ENCODE measurements at regions not wholly inside any gene's neighbourhood (a gene's known extent, or its start where the extent isn't known, plus 50 kb on each side); places are given as distances from the start of the nearest gene placed in this dataset.

DNA sequence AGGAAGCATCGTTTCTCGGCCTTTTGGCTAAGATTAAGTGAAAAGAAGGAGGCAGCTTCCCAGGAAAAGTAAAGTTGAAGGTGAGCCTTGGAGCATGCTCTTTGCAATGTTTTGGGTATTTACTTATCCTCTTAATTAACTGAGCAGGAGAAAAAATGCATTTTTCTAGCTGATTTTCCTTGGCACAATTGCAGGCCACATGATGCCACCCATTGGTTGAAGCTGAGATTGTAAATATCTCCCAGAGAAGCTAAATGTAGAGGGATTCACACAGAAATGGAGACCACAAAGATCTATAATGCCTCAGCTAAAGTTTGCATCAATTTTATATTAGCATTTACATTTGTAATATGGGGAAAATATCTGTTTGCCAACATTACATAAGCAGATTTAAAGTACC is 294.1 kb downstream of the KCNS3 start:
- DNase-seq: no peak

DNA sequence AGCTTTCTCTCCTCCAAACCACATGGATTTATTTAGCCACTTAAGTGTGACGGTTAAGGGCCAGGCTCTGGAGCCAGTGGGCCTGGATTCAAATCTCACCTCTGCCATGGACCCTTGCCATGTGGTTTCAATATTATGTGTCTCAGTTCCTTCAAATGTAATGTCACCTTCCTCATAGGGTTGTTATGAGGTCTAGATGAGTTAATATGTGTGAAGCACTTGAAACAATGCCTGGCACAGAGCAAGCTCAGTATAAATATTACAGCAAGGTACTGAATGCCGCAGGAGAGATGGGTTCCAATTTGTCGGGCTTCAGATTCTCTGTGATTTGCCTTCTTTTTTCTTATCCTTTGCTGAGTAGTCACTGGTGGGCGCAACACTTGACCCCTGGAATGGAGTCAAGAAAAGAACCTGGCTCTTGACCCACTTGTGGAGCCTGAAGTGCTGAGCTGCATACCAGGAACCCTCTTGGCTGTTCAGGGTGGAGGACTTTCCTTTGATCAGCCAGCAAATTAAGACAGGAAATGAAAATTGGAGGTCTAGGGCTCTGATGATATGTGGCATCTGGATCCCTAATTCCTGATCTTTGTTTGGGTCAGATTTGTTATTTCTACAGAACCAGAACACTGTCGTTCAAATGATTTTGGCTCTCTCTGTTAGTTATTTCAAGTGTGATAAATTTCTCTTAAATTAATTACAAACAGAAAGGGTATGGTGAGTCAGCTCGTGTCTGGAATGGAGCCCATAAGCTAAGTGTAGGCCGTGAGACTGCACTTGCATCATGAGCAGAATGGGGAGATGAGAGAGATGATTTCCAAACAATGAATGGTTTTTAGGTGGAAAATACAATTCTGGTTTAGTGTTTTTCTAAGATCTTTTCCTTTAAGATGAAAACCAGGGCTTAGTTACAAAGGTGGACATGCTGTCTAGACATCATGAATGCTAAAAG is 293.0 kb downstream of the KCNS3 start:
- DNase-seq: peak; percentile 10

DNA sequence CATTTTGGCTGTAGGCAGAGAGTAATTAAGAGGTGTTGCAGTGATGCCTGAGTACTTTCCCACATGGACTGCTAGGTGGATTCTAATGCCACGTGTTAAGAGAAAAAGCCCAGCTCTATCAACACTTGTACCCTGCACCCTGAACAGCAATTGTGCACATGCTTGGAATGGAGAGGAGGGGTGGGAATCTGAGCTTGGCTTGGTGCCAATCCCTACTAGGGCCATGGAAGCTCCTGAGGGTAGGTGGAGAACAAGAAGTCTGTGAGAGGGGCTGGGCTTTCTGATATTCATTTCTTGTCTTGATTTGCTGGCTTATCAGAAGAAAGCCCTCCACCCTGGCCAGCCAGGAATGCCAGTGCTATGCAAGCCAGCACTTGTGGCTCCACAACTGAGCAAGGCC is 292.2 kb downstream of the KCNS3 start:
- DNase-seq: no peak

DNA sequence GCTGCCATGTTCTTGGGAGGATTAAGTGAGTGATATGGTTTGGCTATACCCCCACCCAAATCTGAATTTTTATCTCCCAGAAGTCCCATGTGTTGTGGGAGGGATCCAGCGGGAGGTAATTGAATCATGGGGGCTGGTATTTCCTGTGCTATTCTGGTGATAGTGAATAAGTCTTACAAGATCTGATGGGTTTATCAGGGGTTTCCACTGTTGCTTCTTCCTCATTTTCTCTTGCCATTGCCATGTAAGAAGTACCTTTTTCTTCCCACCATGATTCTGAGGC is 291.4 kb downstream of the KCNS3 start:
- DNase-seq: no peak

DNA sequence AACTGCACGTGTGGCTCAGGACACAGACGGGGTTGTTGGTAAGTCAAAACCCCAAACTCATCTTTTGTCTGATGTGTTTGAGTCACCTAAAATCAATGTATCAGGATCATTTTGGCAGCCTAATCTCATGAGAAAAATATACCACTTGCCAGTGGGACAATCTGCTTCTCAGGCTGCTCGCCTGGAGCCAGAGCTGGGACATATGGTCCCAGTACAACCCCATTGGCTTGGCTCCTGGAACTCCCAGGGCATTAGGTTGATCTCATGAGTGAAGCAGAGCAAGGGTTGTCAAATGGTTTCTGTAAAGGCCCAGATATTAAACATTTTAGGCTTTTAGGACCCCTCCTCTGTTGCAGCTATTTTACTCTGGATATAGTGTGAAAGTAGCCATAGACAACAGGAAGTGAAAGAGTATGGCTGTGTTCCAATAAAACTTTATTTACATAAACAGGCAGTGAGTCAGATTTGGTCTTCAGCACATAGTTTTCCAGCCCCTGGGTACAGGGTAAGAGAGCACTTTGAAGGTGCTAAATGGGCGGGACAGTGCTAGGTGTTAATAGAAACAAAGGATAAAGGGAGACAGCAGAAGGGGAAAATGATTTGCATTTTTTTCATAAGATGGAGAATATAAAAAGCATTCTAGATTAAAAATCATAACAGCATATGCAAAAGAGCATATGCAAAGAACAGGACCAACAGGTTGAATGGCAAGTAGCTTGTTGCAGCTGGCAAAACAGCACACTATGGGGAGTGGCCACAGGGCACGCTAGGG is 290.8 kb downstream of the KCNS3 start:
- no peak for DNase-seq

DNA sequence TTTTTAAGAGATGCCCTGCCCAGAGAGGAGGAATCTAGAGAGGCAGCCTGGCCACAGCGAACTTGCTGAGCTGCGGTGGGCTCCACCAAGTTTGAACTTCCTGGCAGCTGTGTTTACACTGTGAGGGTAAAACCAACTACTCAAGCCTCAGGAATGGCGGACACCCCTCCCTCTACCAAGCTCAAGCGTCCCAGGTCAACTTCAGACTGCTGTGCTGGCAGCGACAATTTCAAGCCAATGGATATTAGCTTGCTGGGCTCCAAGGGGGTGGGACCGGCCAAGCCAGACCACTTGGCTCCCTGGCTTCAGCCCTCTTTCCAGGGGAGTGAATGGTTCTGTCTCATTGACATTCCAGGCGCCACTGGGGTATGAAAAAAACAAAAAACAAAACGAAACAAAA is 289.4 kb downstream of the KCNS3 start:
- DNase-seq: no peak

DNA sequence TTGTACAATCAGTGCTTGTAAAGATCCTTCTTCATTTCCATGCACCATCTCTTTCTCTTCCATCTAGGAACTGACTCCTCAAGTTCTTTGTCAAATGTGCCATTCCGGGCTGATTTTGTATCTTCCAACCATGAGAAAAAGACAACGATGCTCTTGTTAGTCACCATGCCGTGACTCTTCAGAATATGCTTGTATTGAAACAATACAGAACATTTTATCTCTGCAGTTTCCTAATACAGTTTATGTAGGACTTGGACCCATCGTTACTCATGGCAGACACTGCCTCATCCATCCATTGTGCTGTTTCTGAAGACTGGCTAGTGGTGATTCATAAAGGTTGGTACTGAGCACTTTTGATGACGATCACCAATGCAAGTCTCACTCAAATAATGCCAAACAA is 283.2 kb downstream of the KCNS3 start:
- no peak for DNase-seq

DNA sequence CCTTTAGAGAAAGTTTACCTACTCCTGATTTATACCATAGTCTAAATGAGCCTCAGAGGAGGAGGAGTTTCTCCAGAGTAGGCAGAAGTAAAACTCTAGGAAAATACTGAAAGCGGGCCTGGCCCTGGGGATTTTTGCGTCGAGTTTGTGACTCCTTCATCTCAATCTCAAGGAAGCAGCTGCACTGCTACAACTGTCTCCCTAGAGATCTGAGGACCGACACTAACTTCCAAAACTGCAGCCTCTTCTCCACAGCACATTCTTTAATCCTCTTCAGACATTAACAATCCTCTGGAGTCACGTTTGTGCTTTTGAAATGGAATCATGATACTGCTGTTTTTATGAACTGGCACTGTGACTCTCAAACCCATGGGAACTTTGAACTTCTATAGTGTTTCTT is 281.4 kb downstream of the KCNS3 start:
- no peak for DNase-seq

DNA sequence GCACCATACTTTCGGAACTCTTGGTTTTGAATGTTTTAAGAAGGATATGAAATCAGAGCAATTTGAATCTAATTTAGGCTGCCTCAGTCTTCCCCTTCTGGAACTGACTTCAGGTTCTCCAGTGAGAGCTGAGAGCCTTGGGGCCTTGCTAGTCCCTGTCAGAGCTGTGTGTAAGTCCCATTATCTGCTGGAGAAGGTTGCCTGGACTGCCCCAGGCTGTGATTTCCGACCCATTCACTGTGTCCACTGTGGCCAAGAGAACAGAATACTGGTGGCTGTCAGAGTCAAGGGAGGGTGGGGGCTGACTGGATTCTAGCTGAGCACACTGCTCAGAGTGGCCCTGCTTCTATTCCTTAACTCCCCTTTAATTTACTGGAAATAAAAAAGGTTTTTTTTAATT is 278.0 kb downstream of the KCNS3 start:
- DNase-seq: no peak

DNA sequence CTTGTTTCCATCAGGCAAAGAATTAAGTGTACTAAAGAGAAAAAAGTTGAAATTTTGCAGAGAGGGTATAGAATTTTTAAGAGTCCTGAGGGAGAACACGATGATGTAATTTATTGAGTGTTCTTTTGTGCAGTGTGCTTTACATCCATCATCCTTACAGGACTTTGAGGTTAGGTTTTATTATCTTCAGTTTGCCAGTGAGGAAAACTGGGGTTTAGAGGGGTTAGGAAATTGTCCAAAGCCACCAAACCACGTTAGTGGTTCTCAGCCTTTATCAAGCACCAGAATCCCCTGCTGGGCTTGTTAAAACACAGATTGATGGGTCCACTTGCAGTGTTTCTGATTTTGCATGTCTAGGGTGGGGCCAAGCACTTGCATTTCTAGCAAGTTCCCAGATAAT is 277.5 kb downstream of the KCNS3 start:
- no peak for DNase-seq

DNA sequence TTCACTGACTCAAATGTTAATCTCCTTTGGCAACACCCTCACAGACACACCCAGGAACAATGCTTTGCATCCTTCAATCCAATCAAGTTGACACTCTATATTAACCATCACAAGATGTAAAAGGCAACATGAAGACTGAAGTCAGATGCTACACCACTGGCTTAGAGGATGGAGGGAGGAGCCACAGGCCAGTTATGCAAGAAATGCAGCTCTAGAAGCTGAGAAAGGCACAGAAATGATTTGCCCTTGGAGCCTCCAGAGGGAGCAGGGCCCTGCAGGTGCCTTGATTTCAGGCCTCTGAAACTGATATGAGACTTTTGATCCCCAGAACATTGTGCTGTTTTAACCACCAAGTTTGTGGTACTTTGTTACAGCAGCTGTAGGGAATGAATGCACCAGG is 276.3 kb downstream of the KCNS3 start:
- no peak for DNase-seq

DNA sequence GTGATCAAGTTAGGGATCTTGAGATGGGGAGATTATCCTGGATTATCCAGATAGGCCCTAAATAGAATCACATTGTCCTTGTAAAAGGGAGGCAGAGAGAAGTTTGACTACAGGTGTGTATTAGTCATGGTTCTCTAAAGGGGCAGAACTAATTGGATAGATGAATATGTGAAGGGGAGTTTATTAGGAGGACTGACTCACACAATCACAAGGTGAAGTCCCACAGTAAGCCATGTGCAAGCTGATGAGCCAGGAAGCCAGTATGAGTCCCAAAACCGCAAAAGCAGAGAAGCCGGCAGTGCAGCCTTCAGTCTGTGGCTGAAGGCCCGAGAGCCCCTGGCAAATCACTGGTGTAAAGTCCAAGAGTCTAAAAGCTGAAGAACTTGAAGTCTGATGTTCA is 275.8 kb downstream of the KCNS3 start:
- no peak for DNase-seq

DNA sequence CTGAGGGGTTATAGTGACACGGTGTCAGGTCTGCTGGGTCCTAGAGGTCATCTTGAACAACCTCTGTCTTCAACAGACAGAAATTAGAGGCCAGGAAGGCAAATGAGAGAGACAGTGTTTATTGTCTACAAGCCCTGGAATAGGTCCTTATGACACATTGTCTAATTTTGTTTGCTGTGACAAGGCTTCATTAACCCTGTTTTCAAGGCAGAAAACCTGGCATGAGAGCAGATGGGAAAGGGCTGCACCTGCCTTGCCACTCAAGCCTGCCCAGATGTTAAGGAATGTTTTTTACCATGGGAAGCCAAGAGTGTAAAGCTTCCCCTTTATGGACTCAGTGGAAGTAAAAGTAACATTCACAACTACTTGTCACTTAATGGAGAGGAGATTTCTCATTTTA is 275.3 kb downstream of the KCNS3 start:
- DNase-seq: no peak

DNA sequence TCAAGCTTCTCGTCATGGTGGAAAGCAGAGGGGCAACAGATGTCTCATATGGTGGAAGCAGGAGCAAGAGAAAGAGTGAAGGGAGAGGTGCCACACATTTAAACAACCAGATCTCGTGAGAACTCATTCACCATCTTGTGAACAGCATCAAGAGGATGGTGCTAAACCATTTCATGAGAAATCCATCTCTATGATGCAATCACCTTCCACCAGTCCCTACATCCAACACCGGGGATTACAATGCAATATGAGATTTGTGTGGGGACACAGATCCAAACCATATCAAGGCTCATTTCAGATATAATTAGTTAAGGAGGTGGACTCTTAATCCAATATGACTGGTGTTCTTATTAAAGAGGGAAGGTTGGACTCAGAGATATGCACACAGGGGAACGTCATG is 272.8 kb downstream of the KCNS3 start:
- no peak for DNase-seq

DNA sequence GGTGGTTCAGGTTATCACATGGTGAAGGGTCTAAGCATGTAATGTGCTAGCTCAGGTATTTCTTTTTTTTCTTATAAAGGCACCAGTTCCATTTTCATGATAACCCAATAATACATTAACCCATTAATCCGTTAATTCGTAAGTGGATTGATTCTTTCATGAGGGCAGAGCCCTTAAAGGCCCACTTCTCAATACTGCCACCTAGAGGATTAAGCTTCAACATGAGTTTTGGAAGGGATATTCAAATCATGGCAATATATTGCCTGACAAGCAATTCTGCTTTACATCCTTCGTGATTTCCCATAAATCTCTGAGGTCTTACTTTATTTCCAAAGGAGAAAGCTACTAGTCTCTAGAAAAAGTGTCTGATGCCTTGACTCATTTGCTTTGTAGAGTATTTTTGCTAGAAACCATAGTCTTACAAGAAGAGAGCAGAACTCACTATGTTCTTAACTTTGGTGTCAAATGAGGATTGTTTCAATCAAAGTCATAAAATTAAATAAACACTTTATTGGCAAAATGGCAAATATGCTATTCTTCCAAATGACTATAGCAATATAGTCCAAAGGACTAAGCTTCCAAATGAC is 271.3 kb downstream of the KCNS3 start:
- DNase-seq: peak; percentile 47

DNA sequence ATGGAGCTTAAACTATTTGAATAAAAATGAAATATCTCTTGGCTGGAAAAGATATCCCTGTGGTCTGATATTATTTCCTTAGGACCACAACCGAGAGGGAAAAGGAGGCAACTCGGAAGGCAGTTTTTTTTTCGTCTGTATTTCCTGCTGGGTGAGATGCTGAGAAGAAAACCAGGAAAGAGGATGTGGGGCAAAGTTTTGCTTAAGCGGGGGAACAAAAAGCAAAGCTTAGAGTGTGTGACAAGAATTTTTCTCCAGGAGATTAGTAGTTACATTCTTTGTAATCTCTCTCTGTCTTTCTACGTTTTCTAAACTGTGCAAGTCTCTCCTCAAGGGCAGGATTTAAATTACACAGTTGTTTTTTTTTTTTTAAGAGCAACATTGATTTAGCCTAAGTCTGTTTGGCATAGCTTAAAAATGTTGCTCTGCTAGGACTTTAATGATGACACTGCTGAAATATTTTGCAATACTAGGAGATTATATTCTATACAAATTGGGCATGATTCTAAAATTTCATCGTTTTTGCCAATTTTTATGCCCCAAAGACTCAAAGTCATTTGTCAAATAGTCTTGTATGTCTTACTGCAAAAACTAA is 258.5 kb downstream of the KCNS3 start:
- DNase-seq: no peak

DNA sequence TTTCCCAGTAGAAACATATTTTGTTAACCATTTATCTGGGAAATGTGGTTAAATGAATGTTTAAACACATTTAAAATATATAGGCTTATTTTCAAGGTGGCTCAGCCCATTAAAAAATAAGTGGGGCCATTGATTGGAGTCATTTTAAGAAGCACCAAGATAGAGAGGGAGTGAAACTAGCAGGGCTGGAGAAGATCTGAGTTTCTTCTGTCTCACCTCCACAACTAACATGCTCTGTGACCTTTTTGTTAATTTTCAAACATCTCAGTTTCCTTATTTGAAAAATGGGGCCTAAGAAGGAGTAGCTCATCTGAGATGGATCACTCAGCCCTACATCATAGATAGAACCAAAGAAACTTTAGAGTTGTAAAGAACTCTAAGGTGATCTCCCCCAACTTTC is 254.8 kb downstream of the KCNS3 start:
- no peak for DNase-seq

DNA sequence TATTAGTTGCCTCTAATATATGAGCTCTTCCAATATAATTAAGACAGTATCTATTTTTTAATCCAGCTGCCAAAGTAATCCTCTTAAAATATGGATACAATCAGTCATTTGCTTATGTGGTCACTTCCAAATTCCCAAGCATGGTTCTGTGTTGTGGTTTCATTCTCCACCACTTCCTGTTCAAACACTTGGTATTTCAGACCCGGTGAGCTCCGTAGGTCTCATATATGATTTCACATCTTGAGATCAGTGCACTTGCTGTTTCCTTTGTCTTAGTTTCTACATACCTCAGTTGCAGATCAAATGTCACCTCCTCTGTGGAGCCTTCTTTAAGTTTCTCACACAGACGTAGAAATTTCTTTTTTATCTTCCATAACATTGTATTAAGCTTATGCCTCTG is 254.2 kb downstream of the KCNS3 start:
- DNase-seq: no peak

DNA sequence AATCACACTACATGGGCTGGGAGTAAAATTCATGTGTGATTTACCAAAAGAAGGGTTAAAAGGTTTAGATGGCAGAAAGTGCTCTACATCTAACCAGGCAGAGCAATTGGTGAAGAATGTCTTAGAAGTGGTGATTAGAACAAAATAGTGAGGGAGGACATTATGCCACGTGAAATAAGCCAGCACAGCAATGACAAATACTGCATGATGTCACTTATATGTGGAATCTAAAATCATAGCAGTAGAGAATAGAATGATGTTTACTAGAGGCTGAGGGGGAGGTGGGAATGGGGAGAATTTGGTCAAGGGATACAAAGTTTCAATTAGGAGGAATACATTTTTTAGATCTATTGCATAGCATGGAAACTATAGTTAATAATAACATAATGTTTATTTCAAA is 253.3 kb downstream of the KCNS3 start:
- no peak for DNase-seq

DNA sequence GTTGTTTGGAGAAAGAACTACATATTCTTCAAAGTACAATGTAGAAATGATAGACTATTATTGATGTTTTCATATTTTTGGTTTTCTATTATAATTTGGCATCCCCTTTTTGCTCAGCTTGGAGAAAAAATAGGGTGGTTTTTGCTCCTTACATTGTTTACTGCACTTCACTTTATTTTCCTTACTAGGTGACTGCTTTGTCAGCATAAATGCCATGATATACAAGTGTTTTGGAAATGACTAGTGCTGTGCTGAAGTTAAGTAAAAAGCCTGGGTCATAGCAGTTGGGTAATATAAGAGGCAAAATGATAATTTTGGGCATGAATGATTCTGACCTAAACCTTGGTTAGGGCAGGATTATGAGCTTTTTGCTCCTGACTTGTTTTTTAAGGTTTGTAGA is 250.9 kb downstream of the KCNS3 start:
- DNase-seq: no peak

DNA sequence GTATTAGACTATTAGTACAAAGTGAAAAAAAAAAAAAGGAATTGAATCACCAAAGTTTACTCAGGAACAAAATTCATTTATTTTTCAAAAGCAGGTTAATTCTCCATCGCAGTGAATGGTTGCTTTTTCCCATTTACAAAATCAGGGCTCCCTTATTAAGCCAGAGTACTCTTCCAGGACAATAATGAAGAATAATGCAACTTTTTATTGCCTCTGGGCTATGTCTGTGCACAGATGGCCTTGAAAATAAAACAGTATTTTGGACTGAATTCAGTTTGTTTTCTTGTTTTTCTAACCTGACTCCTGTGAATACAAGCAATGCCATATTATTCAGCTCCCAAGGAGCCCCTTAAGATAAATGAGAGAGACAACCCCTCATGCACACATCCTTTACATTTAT is 246.8 kb downstream of the KCNS3 start:
- DNase-seq: no peak

DNA sequence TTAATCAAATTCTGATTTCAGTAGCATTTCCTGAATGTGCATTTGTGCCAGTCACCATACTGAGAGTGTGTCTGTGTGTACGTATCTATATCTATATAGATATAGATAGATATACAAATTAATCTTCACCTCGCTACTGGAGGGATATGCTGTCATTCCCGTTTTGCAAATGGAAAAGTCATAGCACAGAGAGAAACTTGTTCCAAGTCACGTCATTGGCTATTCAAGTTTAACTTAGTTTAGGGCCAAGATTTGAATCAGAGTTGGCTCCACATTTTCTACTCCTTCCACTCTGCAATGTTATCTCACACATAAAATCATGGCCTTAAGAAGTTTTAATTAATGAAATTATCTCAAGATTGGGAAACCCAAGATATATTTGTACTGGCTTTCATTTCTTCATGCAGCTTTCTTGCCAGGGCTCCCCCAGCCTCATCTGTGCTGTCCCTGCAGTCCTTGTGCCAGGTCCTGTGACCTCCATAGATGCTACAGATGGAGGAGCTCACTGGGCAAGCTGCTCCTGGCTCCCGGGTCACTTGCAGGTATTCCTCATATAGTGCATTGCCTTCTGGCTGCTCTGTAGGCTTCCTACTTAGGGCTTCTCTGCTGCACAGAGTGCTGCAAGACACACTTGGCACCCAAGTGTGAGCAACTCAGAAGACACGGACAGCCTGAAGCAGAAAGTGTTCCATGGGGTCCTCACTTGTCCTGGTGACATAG is 245.8 kb downstream of the KCNS3 start:
- no peak for DNase-seq

DNA sequence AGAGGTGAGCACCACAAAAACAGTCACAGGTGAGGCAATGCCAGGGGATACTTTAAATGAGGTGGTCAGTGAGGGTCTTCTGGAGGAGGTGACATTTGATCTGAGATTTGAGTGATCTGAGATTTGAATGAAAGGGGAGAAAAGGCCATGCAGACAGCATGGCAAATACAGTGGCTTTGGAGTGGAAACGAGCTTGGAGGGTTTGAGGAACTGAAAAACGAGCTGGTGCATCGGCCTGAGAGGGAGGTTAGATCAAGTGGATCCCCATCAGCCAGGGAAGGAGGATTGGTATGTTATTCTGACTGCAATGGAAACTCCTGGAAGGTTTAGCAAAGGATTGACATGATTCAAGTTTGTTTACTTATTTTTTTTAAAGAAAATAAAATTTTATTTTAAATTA is 245.1 kb downstream of the KCNS3 start:
- DNase-seq: no peak
